NCI-H446 (cell line): ENCODE measurements at regions not wholly inside any gene's neighbourhood (a gene's known extent, or its start where the extent isn't known, plus 50 kb on each side); places are given as distances from the start of the nearest gene placed in this dataset.

Experiments
- DNase-seq, 2 experiments: peaks; one replicate each; lab custom pipeline; 2025; lab: John Stamatoyannopoulos, UW

DNA sequence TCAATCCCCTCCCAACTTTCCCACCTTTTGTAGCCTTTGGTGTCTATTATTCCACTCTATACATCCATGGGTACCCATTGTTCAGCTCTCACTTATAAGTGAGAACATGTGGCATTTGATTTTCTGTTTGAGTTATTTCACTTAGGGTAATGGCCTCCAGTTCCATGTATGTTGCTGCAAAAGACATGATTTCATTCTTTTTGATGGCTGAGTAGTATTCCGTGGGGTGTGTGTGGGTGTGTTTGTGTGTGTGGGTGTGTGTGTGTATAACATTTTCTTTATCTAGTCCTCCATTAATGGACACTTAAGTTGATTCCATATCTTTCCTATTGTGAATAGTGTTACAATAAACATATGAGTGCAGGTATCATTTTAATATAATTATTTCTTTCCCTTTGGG lies 157.5 kb upstream of the FSTL4 start:
- no peak for DNase-seq

DNA sequence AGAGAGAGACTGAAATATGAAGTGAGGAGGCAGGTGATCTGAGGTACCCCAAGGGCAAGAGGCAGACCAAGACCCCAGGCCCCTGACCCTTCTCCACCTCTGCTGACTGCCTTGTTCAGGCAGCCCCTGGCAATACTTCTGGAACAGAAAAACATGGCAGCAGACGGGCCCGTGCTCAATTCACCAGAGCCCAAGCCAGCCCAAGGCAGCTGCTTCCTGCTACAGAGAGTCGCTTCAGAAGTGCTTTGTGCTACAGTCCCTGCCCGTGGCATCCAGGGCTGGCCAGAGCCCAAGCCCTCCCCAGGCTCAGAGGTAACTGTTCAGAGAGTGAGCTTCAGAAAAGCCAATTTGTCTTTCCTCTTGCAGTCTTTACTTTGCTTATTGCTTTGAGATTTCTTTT lies 151.4 kb upstream of the FSTL4 start:
- DNase-seq, result no peak

DNA sequence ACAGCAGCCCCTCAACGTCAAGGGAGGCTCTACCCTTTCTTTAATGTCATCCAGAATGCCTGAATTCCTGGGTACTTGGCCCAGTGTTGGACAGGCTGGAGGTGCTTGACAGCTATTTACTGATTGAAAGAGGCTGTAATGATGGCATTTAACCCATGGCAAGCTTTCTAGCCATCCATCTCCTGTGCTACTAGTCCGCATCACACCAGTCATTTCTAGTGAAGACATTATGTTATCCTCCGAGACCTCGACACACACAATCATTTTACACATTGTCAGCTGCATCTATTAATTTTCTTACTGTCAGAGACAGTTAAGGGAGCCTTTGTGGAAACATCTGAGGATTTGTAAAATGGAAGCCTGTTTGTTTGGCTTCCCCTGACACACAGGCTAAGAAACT lies 149.3 kb upstream of the FSTL4 start:
- DNase-seq, result no peak

DNA sequence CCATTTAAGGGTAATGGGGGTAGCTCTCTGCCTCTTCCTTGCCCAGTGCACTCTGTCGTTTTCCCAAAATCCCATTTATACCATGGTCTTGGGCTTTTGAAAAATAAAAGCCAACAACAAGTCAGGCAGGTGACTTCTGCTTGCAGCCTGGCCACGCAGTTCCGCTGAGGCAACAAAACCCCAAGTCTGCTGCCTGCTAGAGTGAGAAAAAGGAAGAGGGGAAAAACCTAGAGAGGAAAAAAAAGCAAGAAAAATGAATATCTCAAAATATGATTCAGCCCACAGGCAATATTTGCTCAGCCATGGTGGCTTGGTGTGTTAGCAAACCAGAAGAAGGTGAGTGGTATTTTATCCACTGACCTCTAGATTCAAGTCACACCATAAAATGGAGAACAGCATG lies 148.2 kb upstream of the FSTL4 start:
- DNase-seq, result no peak

DNA sequence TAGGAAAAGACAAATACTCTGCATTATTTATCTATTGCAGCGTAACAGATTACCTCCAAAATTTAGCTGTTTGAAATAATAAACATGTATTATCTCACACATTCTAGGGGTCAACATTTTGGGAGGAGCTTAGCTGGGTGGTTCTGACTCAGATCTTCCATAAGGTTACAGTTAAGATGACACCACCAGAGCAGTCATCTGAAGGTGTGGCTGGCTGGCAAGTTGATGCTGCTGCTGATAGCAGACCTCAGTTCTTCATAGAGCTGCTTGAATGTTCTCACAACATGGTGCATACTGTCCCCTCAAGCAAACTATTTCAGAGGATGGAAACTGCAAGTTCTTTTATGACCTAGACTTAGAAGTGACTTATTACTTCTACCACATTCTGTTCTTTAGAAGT lies 146.3 kb upstream of the FSTL4 start:
- no peak for DNase-seq

DNA sequence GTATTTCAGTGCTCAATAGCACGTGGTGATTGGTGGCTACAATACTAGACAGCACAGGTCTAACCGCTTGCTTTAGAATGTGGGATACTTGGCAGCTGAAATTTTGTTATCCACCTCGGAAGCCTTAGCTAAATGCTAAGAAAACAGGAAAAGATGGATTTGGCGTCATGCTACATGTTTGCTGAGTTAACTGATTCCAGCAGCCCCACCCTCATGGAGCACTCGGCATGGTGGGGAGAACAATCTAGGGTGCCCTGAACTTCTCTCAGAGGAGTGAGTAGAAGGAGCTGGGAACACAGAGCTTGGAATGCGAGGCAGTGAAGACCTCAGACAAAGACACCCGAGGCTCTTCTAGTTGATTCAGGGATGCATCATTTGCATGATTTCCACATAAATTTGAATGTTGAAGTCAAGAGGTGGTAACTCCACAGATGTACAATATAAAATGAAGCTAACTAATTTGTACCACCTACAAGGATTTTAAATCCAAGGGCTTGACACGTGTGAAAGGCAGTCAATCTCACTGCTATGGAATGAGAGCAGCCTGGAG lies 145.1 kb upstream of the FSTL4 start:
- DNase-seq, result no peak

DNA sequence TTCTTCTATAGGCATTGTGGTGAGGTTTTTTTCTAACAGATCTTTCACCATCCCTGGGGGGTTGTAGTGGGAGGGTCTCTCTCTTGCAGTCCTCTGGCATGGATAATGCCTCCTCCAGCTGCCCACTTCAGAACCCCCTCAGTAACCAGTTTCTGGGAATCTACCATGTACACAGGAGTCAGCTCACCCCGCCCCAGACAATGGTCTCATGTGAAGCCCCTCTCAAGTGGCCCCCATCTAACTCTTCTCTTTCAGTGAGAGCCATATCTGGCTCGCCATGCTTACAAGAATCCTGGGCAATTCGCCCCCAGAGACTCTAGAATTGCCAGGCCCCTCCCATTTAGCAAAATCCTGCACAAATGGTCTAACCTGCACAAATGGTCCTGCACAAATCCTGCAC lies 144.4 kb upstream of the FSTL4 start:
- no peak for DNase-seq

DNA sequence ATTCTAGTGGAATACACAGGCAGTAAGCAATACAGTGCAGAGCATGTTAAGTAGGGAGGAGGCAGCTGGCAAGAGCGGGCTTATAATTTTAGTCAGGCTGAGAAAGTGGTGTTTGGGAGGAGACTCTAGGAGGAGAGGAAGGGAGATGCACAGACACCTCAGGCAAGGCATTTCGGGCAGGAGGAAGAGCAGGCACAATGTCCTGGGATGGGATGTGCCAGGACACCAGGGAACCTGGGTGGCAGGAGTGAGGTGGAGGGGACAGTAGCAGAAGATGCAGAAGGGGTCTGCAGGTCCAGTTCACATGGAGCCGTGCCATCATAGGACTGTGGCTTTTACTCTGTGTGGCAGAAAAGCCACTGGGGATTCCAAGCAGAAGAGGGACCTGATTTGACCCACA lies 143.7 kb upstream of the FSTL4 start:
- no peak for DNase-seq

DNA sequence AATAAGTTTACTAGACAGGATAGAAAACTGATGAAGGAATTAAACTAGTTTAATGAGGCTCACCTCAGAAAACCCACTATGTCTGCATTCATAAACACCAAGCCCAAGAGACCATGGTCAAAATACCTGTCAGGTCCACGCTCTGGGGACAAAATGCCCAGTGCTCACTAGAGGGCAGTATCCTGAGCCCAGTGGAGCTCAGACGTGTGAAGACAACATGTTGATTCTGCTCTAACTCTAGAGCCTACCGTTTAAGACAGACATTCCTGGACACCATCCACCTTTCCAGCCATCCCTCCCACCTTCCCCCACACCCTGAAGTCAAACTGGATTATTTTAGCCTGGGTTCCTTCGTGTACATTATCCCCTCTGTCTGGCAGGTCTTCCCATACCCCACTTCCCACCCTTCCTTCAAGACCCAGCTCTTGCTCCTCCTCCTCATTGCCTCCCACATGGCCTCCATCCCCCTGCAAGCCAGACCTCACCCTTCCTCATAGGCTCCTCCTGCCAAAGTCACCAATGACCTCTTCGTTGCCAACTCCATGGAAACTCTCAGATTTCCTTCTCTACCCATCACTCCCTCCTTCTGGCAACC lies 142.3 kb upstream of the FSTL4 start:
- DNase-seq, result peak in 1 of 2 experiments; percentile 34

DNA sequence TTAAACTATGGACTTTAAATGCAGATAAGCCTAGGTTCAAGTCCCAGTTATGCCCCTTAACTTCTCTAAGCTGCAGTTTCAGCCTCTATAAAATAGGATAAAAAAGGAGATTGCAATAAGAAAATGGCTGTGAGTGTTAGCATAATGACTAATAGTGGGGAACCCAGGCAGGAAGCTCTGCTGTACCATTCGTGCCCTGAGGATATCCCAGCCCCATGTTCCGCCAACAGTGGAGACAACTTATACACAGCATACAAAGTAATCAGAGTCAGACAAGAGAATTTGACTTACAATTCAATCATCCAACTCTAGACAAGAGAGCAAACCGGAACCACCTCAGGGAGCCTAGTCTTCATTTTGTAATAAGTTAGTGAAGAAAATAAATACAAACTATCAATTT lies 141.5 kb upstream of the FSTL4 start:
- DNase-seq, result no peak

DNA sequence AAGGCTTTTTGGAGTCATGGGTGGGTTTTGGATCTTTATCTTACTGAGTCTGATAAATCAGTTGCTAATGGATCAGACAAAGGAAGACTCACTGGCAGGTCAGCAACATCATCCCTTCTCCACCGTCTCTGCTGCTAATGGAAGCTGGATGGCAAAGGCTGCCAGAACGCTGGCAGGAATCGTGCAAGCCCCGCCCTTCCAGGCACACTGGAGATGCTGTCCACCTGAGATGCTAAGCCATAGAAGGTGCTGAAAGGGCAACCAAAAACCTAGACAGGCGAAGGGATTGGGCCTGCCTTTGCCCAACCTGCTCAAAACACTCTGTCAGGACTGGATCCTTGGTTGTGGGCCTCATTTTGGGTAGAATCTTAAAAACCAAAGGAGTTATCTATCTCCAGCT lies 139.5 kb upstream of the FSTL4 start:
- no peak for DNase-seq

DNA sequence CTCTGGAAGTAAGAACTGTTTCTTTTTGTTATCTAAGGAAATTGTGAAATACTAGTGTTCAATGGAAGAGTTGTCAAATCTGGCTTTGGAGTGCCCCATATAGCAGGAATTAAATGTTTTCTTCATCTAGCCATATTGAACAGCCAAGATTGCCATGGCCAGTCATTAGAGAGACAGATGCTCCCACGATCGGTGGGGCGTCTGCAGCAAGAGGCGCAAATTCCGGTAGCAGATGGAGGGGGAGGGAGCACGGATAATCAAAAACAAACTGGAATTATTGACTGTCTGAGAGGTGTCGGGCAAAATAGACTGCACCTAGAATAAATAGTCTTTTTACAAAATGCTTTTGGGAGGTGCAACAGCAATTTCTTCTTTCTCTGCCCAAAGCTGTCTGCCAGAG lies 139.1 kb upstream of the FSTL4 start:
- peak in 1 of 2 experiments; percentile 9 for DNase-seq

DNA sequence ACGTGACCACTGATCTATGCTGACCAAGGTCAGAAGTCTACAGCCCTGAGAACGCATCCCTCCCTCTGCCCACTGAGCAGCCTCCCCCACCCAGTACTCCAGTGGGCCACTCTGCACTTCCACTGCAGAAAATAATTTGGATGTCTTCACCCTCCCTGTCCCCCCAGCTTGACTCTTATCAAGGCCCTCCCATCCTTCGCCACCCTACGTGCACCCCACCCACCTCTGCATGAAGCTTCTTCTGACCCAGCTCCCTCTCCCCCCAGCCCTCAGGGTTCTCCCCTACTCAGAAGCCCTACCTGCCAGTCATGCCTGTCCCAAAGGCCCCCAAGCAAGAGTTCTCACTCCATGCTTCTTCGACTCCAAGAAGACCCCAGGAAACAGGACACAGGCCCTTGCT lies 138.5 kb upstream of the FSTL4 start:
- no peak for DNase-seq

DNA sequence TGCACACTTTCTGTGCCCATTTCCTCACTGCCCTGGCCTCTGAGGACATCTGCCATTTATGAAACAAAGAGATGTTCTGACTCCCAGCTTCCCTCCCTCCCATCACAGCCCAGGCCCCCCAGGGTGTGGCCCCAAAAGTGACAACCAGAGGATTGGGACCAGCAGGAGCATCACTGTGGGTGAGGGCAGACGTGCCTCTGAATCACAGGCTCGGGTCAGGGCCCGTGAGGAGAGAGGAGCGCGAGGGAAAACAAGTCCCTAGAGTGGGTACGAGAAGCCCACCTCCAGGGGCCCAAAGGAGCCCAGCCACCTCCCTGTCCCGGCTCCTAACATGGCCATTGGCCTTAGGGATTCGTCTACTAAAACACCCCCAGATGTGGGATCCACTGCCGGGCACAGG lies 138.0 kb upstream of the FSTL4 start:
- DNase-seq, result no peak

DNA sequence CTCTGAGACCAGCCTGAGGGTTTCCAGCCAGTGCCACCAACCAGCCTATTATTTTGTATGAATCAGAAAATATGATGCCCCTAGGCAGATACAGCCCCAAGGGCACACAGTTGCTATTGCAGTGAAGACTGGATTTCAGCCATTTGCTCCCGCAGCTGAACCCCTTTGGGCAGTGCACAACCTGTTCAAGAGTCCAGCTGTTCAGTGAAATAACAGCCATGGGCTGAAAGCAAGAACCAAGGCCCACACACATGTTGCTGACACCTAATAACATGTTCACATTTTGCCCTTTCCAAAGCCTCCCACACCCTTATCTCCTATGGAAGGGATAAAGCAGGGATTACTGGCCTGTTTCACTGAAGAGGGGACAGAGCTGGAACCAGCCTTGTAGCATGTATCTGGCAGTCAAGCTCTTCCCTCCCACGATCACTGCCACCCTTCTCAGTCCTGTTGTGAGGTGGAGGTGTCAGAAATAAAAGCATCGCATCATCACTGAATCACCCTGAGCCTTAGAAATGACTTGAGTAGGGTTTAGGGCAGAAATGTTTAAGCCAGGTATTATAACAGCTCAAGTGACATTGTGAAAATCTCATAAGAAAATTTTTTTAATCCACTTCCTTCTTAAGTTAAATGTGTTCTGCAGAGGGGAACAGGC lies 137.1 kb upstream of the FSTL4 start:
- no peak for DNase-seq

DNA sequence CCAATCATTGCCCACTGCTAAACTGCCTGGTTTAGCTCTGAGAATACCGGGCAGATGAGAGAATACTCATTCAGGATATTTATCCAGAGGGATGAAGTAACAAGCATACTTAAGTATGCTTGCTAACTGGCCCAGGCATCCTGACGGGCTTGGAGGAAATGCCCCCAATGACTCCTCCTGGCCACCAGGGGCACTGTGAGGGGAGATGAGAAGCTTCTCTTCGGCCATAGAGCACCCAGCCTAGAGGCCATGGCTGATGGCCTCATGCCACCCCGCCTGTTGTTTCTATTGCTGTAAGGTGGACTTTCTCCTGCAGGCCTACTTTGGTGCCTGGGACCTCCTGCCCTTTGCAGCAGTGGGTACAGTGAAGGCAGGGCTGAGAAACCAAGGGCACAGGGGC lies 134.5 kb upstream of the FSTL4 start:
- no peak for DNase-seq

DNA sequence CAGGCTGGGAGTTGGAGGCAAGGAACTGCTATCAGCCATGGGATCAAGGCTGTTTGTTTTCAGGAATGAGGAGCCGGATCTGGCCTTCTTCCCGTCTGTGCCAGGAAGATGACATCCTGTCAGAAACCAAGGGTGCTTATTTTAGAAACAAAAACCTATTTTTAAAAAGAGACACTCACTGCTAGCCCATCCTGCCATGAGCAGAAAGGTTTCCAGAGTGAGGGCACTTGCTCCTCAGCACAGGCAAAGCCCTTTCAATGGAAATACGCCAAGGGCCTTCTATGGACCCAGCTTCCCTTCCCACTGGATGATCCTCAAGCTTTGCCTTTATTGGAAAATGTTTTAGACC lies 132.6 kb upstream of the FSTL4 start:
- DNase-seq, result no peak

DNA sequence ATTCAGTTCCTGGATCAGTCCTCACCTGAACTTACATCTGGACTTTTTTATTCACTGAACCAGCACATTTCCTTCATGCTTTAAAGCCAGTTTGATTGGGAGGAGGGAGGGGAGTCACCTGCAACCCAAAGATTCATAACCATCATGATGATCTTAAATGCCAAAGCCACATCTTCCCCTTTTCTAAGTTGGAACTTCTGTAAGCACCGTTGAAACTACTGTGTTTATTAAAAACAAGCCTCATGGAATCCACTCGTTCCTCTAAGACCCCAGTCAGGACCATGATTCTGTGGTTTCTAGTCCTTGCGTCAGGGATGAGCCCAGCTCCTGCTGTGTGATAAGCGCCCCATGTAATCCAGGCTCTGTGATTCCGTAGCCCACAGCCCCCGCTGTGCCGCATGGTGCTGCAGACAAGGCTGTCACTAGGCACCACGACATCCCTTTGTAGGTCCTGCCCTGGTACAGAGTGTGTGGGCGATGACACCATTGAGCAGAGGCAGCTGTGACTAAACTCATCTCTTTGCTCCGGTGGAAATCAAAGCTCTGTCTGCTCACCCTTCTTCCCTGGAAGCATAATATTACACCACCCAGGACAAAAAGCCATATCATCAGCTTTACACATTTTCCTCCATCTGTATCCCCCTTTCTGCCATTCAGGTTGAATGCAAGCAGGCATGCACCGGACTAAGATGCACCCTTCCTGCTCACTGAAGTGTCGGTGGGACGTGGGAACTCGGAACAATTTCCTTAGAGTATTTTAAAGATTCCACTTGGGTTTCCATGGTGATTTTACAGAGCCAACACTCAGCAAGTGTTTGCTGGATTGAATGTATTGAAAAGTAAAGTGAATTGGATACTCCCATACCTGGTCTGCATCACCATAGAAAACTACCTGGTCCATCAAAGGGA lies 132.0 kb upstream of the FSTL4 start:
- no peak for DNase-seq

DNA sequence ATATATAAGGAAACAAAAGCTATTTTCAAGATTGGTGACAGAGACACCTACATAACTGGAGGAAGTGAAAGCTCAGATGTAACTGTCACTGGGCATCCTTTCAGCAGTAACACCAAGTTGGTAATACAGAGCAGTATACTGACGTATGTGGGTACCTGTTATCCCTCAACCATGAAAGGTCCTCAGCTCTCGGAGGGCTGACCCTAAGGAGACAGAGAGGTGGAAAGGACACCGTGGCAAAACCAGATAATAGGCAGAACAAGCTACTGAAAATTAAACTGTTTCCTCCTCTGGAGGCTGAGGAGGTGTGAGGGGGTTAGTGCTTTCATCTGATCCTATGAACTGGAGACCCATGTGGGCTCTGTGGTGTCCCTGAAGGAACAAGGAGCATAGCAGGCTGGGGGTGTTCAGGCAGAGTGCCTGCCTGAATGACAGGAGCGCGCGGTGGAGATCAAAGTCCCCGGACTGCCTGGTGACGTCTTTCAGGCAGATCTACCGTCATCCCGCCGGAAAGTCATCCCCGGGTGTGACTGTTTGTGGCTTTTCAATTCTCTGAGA lies 130.2 kb upstream of the FSTL4 start:
- DNase-seq, result no peak

DNA sequence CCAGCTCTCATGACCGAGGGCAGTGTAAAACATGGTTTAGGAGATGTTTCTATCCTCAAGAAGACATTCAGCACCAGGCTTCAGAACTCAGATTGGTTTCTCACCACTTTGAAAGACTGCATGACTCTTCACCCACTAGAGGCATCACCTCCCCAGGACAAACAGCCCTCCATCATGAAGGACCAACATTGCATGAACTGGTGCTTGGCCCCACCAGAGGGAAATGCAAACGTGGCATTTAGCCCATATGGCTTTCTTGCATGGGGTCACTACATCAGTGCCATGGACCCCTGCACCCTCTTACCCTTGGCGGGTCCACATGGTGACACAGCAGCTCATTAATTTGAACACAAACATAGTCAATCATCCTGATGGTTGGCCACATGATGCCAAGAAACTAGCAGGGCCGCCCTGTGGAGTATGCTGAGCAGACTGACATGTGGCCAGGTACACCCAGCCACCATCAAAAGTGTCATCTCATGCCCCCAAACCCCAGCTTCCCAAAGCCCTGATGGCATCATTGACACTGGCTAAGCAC lies 129.5 kb upstream of the FSTL4 start:
- DNase-seq, result no peak

DNA sequence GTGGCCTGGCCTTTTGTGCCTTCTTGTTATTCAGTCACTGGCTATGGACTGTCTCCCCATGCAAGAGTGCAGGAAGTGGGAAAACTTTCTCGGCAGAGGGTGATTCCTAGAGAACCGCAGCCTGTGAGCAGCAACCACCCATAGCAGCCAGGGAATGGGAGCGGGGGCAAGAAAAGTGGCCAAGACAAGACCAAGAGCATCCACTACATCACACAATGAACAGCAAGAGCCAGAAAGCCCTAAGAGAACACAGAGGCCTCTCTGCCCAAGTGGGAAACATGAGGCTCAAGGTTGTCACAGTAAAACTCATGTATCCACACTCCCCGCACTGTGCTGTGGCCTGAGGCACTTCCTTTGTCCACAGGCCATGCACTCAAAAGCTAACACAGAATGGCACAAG lies 129.1 kb upstream of the FSTL4 start:
- no peak for DNase-seq

DNA sequence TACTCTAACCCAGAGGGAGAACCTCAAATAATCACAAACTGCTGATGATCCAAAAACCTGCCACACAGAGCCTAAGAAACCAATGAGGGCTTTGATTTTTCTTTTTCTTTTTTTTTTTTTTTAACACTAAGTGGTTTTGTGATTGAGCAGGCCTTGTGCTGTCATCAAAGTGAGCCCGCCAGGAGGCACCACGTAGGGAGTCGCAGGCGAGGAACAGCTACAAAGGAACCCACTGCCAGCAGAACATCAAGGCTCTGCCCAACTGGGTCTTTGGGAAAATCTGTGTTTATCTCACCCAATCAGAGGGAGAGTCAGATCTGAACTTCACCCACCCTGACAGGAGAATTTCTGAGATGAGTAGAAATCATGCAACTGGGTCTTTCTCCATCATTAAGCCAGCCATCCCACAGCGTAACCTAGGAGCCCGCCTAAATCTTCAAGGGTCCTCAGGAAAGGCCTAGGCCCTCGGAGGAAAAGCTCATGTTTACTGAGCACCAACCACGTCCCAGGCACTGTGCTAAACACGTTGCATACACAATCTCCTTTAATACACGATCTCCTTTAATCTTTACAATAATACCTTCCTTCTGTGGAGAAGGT lies 126.9 kb upstream of the FSTL4 start:
- DNase-seq, result no peak
